Effector memory CD4-positive, alpha-beta T cell (primary cell): ENCODE measurements at regions not wholly inside any gene's neighbourhood (a gene's known extent, or its start where the extent isn't known, plus 50 kb on each side); places are given as distances from the start of the nearest gene placed in this dataset.
A peak's percentile ranks its signal among the peaks of the same experiment; 100 is the strongest.

Source experiments
- DNase-seq, 3 donors: peaks; one replicate each; pipeline ENCODE4 v3.0.0-alpha.2; 2020
- H3K27ac ChIP-seq: 2 replicates; pipeline ENCODE4 v1.7.0; 2013; ENCODE audit warnings: mild to moderate bottlenecking, low read length, moderate library complexity; ENCODE audit not compliant: insufficient read depth, poor library complexity, severe bottlenecking
- H3K27me3 ChIP-seq: replicated peaks from 2 replicates; pipeline ENCODE4 v1.7.0; 2013; ENCODE audit warnings: mild to moderate bottlenecking, low read length; ENCODE audit not compliant: insufficient read depth, control insufficient read depth, poor library complexity, severe bottlenecking
- H3K36me3 ChIP-seq: 2 replicates; pipeline ENCODE4 v1.7.0; 2013; ENCODE audit warnings: mild to moderate bottlenecking, low read length, moderate library complexity; ENCODE audit not compliant: control insufficient read depth, insufficient read depth
- H3K4me1 ChIP-seq: 2 replicates; pipeline ENCODE4 v1.7.0; 2013; ENCODE audit warnings: low read length, mild to moderate bottlenecking; ENCODE audit not compliant: control insufficient read depth, insufficient read depth, poor library complexity, severe bottlenecking
- H3K4me3 ChIP-seq: 2 replicates; pipeline ENCODE4 v1.7.0; 2013; ENCODE audit warnings: low read length, low read depth, mild to moderate bottlenecking; ENCODE audit not compliant: insufficient read depth, poor library complexity, severe bottlenecking
- H3K9me3 ChIP-seq: 2 replicates; pipeline ENCODE4 v1.7.0; 2013; ENCODE audit warnings: mild to moderate bottlenecking, low read length, moderate library complexity; ENCODE audit not compliant: control insufficient read depth

DNA sequence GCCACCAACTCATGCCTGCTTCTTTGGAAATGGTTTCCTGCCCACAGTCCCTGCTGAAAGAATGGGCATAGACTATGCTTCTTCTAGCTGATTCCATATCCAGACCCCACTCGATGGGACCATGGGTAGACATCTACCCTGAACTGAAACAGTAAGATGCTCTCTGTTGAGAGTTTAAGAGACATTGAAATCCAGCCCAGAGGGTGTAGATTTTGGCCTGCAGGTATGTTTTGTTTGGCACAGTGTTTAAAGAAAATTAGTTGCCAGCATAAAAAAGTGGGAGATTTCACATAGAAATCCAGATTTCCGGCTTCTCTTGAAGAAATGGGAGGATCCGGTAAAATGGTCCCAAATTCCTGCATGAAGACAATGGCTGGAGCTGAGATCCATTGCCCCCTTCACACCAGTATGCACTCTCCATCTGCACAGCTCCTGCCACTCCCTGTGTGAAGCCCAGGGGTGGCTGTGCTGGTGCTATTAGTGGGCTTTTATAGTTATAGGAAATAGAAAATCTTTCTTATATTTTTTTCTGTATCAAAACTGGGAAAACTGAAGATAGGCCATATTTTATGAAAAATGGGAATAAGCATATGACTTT is 218.1 kb downstream of the PTEN start:
- Histone ChIP-seq H3K4me3 (no peak overlapping the region), H3K36me3 (no peaks in the 10 kb centered on the region), H3K4me1 (no peaks in the 10 kb centered on the region), H3K9me3 (no peaks in the 10 kb centered on the region), H3K27ac (no peak overlapping the region), H3K27me3 (no peaks in the 10 kb centered on the region)
- DNase-seq, result no peak

GRCh38 chr10:88082391-88082790 is 219.0 kb downstream of the PTEN start:
- Histone ChIP-seq H3K27ac (no peak overlapping the region), H3K36me3 (no peaks in the 10 kb centered on the region), H3K27me3 (no peaks in the 10 kb centered on the region), H3K9me3 (no peaks in the 10 kb centered on the region), H3K4me3 (no peak overlapping the region), H3K4me1 (no peaks in the 10 kb centered on the region)
- DNase-seq, result no peak

- Histone ChIP-seq H3K27ac (no peak overlapping the region), H3K36me3 (no peaks in the 10 kb centered on the region)
- no peak for DNase-seq
Measured at GRCh38 chr10:88082806-88083596, 219.6 kb downstream of the PTEN start.

DNA sequence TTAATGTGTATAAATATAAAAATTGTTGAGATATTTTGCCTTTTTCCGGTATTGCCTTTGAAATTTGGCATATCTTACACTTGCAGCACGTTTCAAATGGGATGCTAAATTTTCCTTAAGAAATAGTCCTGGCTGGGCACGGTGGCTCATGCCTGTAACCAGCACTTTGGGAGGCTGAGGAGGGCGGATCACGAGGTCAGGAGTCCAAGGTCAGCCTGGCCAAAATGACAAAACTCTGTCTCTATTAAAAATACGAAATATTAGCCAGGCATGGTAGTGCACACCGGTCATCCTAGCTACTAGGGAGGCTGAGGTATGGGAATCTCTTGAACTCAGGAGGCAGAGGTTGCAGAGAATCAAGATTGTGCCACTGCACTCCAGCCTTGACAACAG is 220.2 kb downstream of the PTEN start:
- DNase-seq, result no peak
- H3K4me1 ChIP-seq, result no peaks in the 10 kb centered on the region
- no peaks in the 10 kb centered on the region for H3K36me3 ChIP-seq
- H3K27me3 ChIP-seq, result no peaks in the 10 kb centered on the region
- H3K9me3 ChIP-seq, result no peaks in the 10 kb centered on the region
- H3K27ac ChIP-seq, result no peak overlapping the region
- no peak overlapping the region for H3K4me3 ChIP-seq

More at GRCh38 chr10:88082806-88083596, 219.6 kb downstream of the PTEN start:
- no peak overlapping the region for H3K4me3 ChIP-seq
- no peaks in the 10 kb centered on the region for H3K9me3 ChIP-seq
- H3K4me1 ChIP-seq, result no peaks in the 10 kb centered on the region
- H3K27me3 ChIP-seq, result no peaks in the 10 kb centered on the region

- Histone ChIP-seq H3K36me3 (no peaks in the 10 kb centered on the region), H3K27me3 (no peaks in the 10 kb centered on the region), H3K9me3 (no peaks in the 10 kb centered on the region), H3K4me3 (no peak overlapping the region), H3K4me1 (peaks cover 7% of the 10 kb centered on the region), H3K27ac (no peak overlapping the region)
- no peak for DNase-seq
Measured at GRCh38 chr10:88086187-88086960, 222.9 kb downstream of the PTEN start.

GRCh38 chr10:88088441-88089340 is 225.3 kb downstream of the PTEN start:
- peaks cover 27% of the 10 kb centered on the region for H3K4me1 ChIP-seq
- no peak for DNase-seq
- H3K9me3 ChIP-seq, result no peaks in the 10 kb centered on the region
- H3K36me3 ChIP-seq, result no peaks in the 10 kb centered on the region
- H3K27me3 ChIP-seq, result no peaks in the 10 kb centered on the region
- no peak overlapping the region for H3K27ac ChIP-seq
- no peak overlapping the region for H3K4me3 ChIP-seq

DNA sequence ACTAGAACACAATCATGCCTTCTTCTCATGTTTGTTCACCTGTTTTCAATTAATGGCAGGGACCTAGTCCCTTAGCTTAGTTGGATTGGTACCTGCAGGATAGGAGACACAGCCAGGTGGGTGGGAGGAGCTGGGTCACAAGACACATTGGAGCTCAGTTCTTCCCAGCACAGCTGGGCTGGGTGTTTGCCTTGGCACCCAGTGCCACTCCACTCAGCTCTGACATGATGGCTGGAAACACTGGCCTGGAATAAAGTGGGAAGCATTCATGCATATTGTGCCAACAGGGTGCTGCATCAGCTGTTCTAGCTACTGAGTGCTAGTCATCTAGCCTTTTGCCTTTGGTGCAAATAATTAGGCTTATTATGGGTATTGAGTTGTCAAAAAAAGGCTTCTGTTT is 226.1 kb downstream of the PTEN start:
- H3K4me1 ChIP-seq, result peaks cover 27% of the 10 kb centered on the region

DNA sequence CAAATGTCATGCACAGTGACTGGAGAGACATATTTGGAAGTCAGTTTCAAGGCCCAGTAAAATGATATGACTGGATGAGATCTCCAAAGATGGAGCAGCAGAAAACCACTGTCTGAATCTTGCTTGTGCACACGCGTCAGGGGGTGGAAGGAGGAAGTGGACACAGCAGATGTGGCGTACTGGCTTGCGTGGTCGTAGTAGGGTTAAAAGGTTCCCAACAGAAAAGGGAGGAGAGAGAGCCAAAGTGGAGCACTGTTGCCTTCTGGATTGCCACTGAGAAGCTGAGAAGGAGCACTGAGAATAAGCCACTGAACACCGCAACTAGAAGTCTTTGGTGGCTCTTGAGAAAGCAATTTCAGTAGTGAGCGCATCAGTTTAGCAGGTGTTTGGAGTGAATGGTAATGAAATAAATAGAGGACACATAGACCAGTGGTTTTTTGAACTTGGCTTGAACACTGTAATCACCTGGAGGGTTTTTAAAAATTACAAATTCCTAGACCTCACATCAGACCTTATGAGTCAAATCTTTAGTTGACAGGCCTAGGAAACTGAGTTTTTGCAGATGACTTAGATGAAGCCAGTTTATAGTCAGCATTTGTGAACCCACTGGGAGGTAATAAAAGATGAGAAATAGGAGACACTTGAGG is 227.3 kb downstream of the PTEN start:
- H3K27me3 ChIP-seq, result no peaks in the 10 kb centered on the region
- H3K27ac ChIP-seq, result peak overlapping the region; percentile 21
- H3K4me3 ChIP-seq, result no peak overlapping the region
- H3K4me1 ChIP-seq, result peaks cover 27% of the 10 kb centered on the region
- H3K36me3 ChIP-seq, result no peaks in the 10 kb centered on the region
- no peak for DNase-seq
- no peaks in the 10 kb centered on the region for H3K9me3 ChIP-seq

More for the DNA sequence above, 226.1 kb downstream of the PTEN start:
- no peak overlapping the region for H3K4me3 ChIP-seq
- DNase-seq, result no peak
- no peaks in the 10 kb centered on the region for H3K27me3 ChIP-seq
- H3K36me3 ChIP-seq, result no peaks in the 10 kb centered on the region
- no peaks in the 10 kb centered on the region for H3K9me3 ChIP-seq
- H3K27ac ChIP-seq, result no peak overlapping the region

DNA sequence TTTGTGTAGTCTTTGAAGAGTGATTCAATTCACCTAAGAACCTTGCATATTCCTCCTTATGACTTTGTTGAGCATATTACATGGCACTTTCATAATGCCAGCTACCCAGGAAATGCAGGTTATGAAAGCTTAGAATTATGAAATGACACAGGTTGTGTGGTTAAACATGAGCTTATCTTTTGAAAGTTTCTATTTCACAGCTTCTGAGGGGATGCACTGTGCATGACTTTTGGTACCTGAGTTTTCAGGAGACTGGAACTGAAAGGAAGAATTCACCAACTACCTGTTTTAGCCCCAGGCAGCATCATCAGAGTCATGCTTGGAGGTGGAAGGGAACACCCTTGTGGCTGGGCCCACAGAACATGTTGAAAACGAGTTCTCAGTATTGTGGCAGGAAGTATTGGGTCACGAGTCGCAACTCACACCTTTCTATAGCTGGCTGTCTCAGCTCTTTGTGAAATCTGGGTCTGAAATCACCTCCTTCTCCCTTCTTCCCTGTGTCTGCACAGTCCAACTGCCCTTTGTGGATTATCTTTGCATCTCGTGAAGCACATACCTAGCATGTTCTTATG is 228.2 kb downstream of the PTEN start:
- no peaks in the 10 kb centered on the region for H3K9me3 ChIP-seq
- no peak overlapping the region for H3K27ac ChIP-seq
- H3K36me3 ChIP-seq, result no peaks in the 10 kb centered on the region
- H3K27me3 ChIP-seq, result no peaks in the 10 kb centered on the region
- H3K4me1 ChIP-seq, result peaks cover 27% of the 10 kb centered on the region
- H3K4me3 ChIP-seq, result no peak overlapping the region
- DNase-seq, result peak; percentile 40 to 50 (median 43)
